ENCODE measurements at regions not wholly inside any gene's neighbourhood (a gene's known extent, or its start where the extent isn't known, plus 50 kb on each side); places are given as distances from the start of the nearest gene placed in this dataset.

DNA sequence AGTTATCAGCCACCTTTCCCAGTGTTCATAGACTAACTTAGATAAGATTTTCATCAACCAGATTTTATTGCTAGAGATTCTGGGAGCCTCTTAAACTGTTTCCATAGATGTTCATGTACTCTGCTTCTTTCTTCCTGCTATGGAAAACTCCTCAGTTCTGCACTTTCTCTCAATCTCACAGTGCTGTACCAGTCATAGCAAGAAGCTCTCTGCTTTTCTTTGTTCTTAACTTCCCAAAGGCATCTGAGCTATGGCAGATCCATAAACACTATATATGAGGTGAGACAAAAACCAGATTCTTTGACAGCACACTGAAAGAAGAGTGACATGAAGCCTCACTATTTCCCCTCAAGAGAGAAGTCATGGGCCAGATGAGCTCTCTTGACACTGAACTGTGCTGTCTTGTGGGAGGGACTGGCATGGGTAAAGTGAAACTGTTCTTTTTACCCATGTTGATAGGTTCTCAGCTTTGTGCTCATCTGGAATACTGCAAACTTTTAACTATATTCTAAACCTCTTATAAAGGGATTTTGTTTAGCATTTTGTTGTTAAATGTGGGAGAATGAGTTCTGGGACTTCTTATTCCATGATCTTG, 64.2 kb upstream of the LYPLAL1 start:
- H3K4me1 ChIP-seq (ENCODE audit: control insufficient read depth in 1 of 2, insufficient read depth in 2 of 2, low read length in 2 of 2): no peaks in the 10 kb centered on the region
- H3K9me3 ChIP-seq (ENCODE audit: control insufficient read depth in 1 of 2, low read length in 2 of 2): peaks cover 0 to 10% of the 10 kb centered on the region in 2 donors

DNA sequence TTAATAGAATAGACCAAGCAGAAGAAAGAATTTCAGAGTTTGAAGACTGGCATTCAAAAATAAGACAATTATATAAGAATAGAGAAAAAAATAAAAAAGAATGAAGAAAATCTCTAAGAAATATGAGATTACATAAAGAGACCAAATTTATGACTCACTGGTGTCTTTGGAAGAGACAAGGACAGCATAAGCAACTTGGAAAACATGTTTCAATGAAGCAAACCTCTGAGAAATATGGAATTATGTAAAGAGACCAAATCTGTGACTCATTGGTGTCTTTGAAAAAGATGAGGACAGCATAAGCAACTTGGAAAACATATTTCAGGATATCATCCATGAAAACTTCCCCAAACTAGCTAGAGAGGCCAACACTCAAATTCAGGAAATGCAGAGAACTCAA, 60.4 kb upstream of the LYPLAL1 start:
- H3K27me3 ChIP-seq (ENCODE audit: low read depth, low read length): no peaks in the 10 kb centered on the region
- H3K4me3 ChIP-seq (ENCODE audit: low read depth in 1 of 2, low read length in 2 of 2): no peak overlapping the region
- H3K36me3 ChIP-seq (ENCODE audit: control insufficient read depth in 1 of 2, insufficient read depth in 2 of 2, low read length in 2 of 2): no peaks in the 10 kb centered on the region
- H3K27ac ChIP-seq (ENCODE audit: low read length): no peak overlapping the region
- no peaks in the 10 kb centered on the region for H3K4me1 ChIP-seq (ENCODE audit: control insufficient read depth in 1 of 2, insufficient read depth in 2 of 2, low read length in 2 of 2)
- peaks cover 0 to 10% of the 10 kb centered on the region in 2 donors for H3K9me3 ChIP-seq (ENCODE audit: control insufficient read depth in 1 of 2, low read length in 2 of 2)

More for the DNA sequence above, 64.2 kb upstream of the LYPLAL1 start:
- H3K27me3 ChIP-seq (ENCODE audit: low read depth, low read length): no peaks in the 10 kb centered on the region
- H3K36me3 ChIP-seq (ENCODE audit: control insufficient read depth in 1 of 2, insufficient read depth in 2 of 2, low read length in 2 of 2): no peaks in the 10 kb centered on the region
- no peak overlapping the region for H3K27ac ChIP-seq (ENCODE audit: low read length)
- H3K4me3 ChIP-seq (ENCODE audit: low read depth in 1 of 2, low read length in 2 of 2): no peak overlapping the region

GRCh38 chr1:219114014-219114413, 59.7 kb upstream of the LYPLAL1 start:
- no peaks in the 10 kb centered on the region for H3K36me3 ChIP-seq (ENCODE audit: control insufficient read depth in 1 of 2, insufficient read depth in 2 of 2, low read length in 2 of 2)
- no peaks in the 10 kb centered on the region for H3K27me3 ChIP-seq (ENCODE audit: low read depth, low read length)
- H3K9me3 ChIP-seq (ENCODE audit: control insufficient read depth in 1 of 2, low read length in 2 of 2): peaks cover 0 to 10% of the 10 kb centered on the region in 2 donors
- H3K4me3 ChIP-seq (ENCODE audit: low read depth in 1 of 2, low read length in 2 of 2): no peak overlapping the region
- H3K4me1 ChIP-seq (ENCODE audit: control insufficient read depth in 1 of 2, insufficient read depth in 2 of 2, low read length in 2 of 2): no peaks in the 10 kb centered on the region
- H3K27ac ChIP-seq (ENCODE audit: low read length): no peak overlapping the region

DNA sequence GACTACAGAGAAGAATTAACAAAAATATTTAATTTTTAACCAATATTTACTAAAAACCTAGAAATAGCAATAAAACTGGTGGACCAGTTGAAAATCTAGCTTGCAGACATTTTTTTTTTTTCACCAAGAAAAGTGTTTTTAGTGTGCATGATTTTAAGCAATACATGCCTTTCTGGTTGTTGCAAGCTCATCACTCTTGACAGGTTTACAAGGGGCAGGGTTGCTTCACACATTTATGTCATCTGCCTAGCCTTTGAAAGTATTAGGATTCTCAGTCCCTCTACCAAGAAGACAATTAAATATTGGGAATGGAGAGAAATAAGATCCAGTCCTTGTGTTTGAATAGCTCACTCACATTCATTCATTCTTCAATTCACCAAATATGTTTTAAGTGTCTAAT, 53.8 kb upstream of the LYPLAL1 start:
- Histone ChIP-seq H3K9me3 (ENCODE audit: control insufficient read depth in 1 of 2, low read length in 2 of 2) (no peaks in the 10 kb centered on the region), H3K4me1 (ENCODE audit: control insufficient read depth in 1 of 2, insufficient read depth in 2 of 2, low read length in 2 of 2) (peaks cover 0 to 8% of the 10 kb centered on the region in 2 donors), H3K4me3 (ENCODE audit: low read depth in 1 of 2, low read length in 2 of 2) (no peak overlapping the region), H3K36me3 (ENCODE audit: control insufficient read depth in 1 of 2, insufficient read depth in 2 of 2, low read length in 2 of 2) (no peaks in the 10 kb centered on the region), H3K27me3 (ENCODE audit: low read depth, low read length) (no peaks in the 10 kb centered on the region), H3K27ac (ENCODE audit: low read length) (no peak overlapping the region)

DNA sequence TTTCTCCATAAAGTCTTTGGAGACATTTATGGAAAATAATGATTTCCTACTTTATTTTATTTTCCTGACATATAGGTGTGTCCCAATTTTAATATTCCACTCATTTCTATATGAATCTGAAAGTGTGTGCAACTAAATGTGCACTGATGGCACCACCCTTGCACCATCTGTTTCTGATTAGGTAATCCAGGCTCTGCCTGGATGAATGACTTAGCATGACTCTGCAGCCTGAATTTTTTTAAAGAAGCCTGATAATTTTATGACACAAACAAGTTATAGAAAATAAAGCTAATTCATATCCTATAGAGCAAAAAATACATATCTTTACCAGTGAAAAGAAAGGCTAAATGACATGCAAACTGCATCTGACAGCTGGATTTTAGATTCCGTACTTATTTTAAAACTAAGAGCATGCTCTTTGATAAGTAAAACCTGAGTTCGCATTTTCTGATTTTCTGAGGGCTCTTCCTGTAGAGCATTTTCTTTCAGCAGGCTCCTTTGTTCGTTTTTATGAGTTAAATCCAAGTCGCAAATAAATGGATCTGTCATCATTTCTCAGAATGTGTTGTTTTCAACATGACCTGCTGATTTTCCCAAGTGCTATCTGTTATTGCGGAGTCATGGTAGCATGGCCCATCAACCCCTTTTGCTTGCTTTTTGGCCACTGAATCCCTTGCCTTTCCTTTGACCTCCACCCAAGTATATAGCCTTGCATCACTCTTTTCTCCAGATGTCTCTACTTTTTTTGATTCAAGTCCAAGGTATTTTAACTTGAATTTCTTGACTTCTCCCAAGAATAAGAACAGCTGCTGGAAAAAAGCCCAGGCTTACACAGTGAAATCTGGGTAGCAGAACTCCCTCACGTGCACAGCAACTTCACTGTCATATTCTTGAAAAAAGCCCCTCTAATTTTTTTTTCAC, 52.8 kb upstream of the LYPLAL1 start:
- Histone ChIP-seq H3K4me1 (ENCODE audit: control insufficient read depth in 1 of 2, insufficient read depth in 2 of 2, low read length in 2 of 2) (peaks cover 0 to 8% of the 10 kb centered on the region in 2 donors), H3K9me3 (ENCODE audit: control insufficient read depth in 1 of 2, low read length in 2 of 2) (no peaks in the 10 kb centered on the region), H3K4me3 (ENCODE audit: low read depth in 1 of 2, low read length in 2 of 2) (no peak overlapping the region), H3K36me3 (ENCODE audit: control insufficient read depth in 1 of 2, insufficient read depth in 2 of 2, low read length in 2 of 2) (no peaks in the 10 kb centered on the region), H3K27ac (ENCODE audit: low read length) (no peak overlapping the region), H3K27me3 (ENCODE audit: low read depth, low read length) (no peaks in the 10 kb centered on the region)

- peaks cover 0 to 8% of the 10 kb centered on the region in 2 donors for H3K4me1 ChIP-seq (ENCODE audit: control insufficient read depth in 1 of 2, insufficient read depth in 2 of 2, low read length in 2 of 2)
- no peaks in the 10 kb centered on the region for H3K9me3 ChIP-seq (ENCODE audit: control insufficient read depth in 1 of 2, low read length in 2 of 2)
- H3K27me3 ChIP-seq (ENCODE audit: low read depth, low read length): no peaks in the 10 kb centered on the region
- no peaks in the 10 kb centered on the region for H3K36me3 ChIP-seq (ENCODE audit: control insufficient read depth in 1 of 2, insufficient read depth in 2 of 2, low read length in 2 of 2)
- no peak overlapping the region for H3K27ac ChIP-seq (ENCODE audit: low read length)
- H3K4me3 ChIP-seq (ENCODE audit: low read depth in 1 of 2, low read length in 2 of 2): no peak overlapping the region
Measured at GRCh38 chr1:219121679-219122078, 52.0 kb upstream of the LYPLAL1 start.

DNA sequence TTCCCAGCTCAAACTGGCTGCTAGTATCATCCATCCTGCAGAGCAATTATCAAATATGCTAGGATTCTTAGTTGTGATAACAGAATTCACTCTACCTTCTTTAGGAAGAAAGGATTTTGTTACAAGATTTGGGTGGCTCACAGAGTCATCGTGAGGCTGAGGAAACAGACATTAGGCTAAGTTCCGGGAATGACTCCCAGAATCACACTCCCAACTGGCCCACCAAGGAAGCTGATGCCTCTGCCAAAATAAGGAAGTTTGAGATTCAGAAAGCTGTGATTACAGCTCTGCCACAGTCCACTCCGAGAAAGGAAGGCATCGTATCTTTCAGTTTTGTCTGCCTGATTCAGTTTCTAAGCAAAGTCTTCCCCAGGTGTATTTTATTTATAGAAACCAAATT, 50.6 kb upstream of the LYPLAL1 start:
- H3K4me3 ChIP-seq (ENCODE audit: low read depth in 1 of 2, low read length in 2 of 2): no peak overlapping the region

More for the DNA sequence above, 50.6 kb upstream of the LYPLAL1 start:
- peaks cover 0 to 8% of the 10 kb centered on the region in 2 donors for H3K4me1 ChIP-seq (ENCODE audit: control insufficient read depth in 1 of 2, insufficient read depth in 2 of 2, low read length in 2 of 2)
- no peaks in the 10 kb centered on the region for H3K36me3 ChIP-seq (ENCODE audit: control insufficient read depth in 1 of 2, insufficient read depth in 2 of 2, low read length in 2 of 2)
- H3K27me3 ChIP-seq (ENCODE audit: low read depth, low read length): no peaks in the 10 kb centered on the region
- H3K27ac ChIP-seq (ENCODE audit: low read length): no peak overlapping the region
- H3K9me3 ChIP-seq (ENCODE audit: control insufficient read depth in 1 of 2, low read length in 2 of 2): no peaks in the 10 kb centered on the region
